Progenitor cell of endocrine pancreas (in vitro differentiated cells): ENCODE measurements at regions not wholly inside any gene's neighbourhood (a gene's known extent, or its start where the extent isn't known, plus 50 kb on each side); places are given as distances from the start of the nearest gene placed in this dataset.

ENCODE experiments used
- DNase-seq: peaks from one replicate; pipeline ENCODE4 v3.0.0; 2021; ENCODE audit warnings: low spot score; ENCODE audit not compliant: unreplicated experiment
- H3K27ac Mint-ChIP-seq: 2 replicates; pipeline ENCODE4 v1.8.0; 2021; ENCODE audit warnings: mild to moderate bottlenecking, moderate library complexity, mixed read lengths
- H3K27me3 Mint-ChIP-seq: 2 replicates; pipeline ENCODE4 v1.8.0; 2021; ENCODE audit warnings: mixed read lengths
- H3K36me3 Mint-ChIP-seq: 2 replicates; pipeline ENCODE4 v1.8.0; 2022; ENCODE audit warnings: mixed read lengths; ENCODE audit not compliant: insufficient read depth
- H3K4me1 Mint-ChIP-seq: 2 replicates; pipeline ENCODE4 v1.8.0; 2021; ENCODE audit warnings: low read depth, mixed read lengths
- H3K4me3 Mint-ChIP-seq: 2 replicates; pipeline ENCODE4 v1.8.0; 2021; ENCODE audit warnings: low read depth, mild to moderate bottlenecking, moderate library complexity, mixed read lengths
- H3K9me3 Mint-ChIP-seq: 2 replicates; pipeline ENCODE4 v1.8.0; 2021; ENCODE audit warnings: low read depth, mixed read lengths
- TF ChIP-seq, protein P1 (sequence below): fragments of 200-600 bp; sonication (generic); IDR thresholded peaks from one replicate; pipeline ENCODE4 v1.5.0; 2021; ENCODE audit warnings: antibody characterized with exemption, mild to moderate bottlenecking; ENCODE audit not compliant: unreplicated experiment

DNA sequence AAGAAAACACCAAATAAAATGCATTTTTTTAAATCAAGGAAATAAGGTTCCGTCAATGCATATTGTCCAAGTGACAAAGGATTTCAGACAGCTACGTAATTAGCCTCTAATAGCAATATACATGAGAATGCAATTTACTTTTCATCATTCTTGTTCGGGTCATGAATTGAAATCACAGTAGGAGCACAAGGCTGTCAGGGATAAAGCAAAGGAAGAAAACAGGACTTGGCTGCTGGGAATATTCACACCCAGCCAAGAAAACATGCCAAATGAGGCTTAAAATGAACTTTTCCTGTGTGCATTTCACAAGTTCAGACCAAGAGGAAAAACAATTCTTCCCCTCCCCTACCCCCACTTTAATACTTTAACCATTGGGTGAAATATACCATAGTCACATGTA is 188.6 kb downstream of the CWF19L2 start:
- no peaks in the 10 kb centered on the region for H3K4me1 Mint-ChIP-seq
- no peaks in the 10 kb centered on the region for H3K9me3 Mint-ChIP-seq
- H3K27ac Mint-ChIP-seq, result no peak overlapping the region
- no peak for DNase-seq
- no peak overlapping the region for H3K4me3 Mint-ChIP-seq
- H3K27me3 Mint-ChIP-seq, result no peaks in the 10 kb centered on the region
- TF ChIP-seq, protein P1, sequence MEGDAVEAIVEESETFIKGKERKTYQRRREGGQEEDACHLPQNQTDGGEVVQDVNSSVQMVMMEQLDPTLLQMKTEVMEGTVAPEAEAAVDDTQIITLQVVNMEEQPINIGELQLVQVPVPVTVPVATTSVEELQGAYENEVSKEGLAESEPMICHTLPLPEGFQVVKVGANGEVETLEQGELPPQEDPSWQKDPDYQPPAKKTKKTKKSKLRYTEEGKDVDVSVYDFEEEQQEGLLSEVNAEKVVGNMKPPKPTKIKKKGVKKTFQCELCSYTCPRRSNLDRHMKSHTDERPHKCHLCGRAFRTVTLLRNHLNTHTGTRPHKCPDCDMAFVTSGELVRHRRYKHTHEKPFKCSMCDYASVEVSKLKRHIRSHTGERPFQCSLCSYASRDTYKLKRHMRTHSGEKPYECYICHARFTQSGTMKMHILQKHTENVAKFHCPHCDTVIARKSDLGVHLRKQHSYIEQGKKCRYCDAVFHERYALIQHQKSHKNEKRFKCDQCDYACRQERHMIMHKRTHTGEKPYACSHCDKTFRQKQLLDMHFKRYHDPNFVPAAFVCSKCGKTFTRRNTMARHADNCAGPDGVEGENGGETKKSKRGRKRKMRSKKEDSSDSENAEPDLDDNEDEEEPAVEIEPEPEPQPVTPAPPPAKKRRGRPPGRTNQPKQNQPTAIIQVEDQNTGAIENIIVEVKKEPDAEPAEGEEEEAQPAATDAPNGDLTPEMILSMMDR, result no peak
- no peaks in the 10 kb centered on the region for H3K36me3 Mint-ChIP-seq

- no peaks in the 10 kb centered on the region for H3K36me3 Mint-ChIP-seq
- no peak for DNase-seq
- H3K27me3 Mint-ChIP-seq, result no peaks in the 10 kb centered on the region
- no peaks in the 10 kb centered on the region for H3K4me1 Mint-ChIP-seq
- TF ChIP-seq, protein P1, result no peak
- no peak overlapping the region for H3K27ac Mint-ChIP-seq
- no peaks in the 10 kb centered on the region for H3K9me3 Mint-ChIP-seq
- H3K4me3 Mint-ChIP-seq, result no peak overlapping the region
Observed at GRCh38 chr11:107266455-107266854, 191.2 kb downstream of the CWF19L2 start.

DNA sequence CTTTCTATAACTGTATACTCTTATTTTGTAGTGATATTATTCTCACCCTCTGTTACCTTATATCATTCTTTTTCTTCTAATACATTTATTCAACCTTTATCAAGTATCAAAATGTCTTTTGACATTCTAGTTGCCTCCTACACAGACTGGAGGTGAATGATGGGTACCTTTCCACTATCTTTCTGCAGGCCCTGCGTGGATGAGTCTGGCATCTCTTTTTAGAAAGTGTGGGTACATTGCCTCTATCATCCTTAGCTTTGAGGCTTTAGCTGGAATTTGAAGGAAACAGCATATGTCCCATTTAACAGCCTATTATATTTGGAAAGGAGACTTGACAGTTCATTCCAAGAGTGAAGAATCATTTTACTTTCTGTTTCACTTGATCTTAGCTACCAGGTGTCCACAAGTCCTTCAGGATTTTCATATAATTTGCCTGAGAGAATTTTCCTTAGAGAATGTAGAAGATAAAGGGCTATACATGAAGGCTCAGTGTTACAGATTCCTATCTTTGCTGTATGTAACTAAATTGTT is 192.0 kb downstream of the CWF19L2 start:
- Mint-ChIP-seq H3K4me1 (no peaks in the 10 kb centered on the region), H3K9me3 (no peaks in the 10 kb centered on the region), H3K36me3 (no peaks in the 10 kb centered on the region), H3K27ac (no peak overlapping the region), H3K27me3 (no peaks in the 10 kb centered on the region), H3K4me3 (no peak overlapping the region)
- no peak for DNase-seq
- TF ChIP-seq, protein P1, result no peak

- TF ChIP-seq, protein P1, result no peak
- Mint-ChIP-seq H3K4me1 (no peaks in the 10 kb centered on the region), H3K27me3 (no peaks in the 10 kb centered on the region), H3K36me3 (no peaks in the 10 kb centered on the region), H3K4me3 (no peak overlapping the region), H3K9me3 (no peaks in the 10 kb centered on the region), H3K27ac (no peak overlapping the region)
- no peak for DNase-seq
Observed at GRCh38 chr11:107263844-107264563, 193.6 kb downstream of the CWF19L2 start.

DNA sequence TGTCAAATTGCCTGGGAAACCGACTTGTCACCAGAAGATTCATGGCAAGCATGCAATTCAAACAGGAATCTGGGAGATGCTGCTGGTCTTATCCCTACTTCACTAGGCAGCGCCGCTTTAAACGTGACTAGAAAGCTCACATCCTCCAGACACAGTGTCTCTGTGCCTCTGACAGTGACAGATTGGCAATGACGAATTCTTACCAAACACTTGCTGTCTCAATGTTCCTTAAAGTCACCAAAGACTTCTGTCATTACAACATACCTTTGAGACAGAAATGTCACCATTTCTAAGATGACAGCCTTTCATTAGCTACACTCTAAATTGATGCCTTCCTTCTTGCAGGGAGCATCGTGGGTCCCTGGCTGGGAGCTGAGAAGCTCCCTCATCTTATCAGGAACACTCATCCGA is 197.8 kb downstream of the CWF19L2 start:
- TF ChIP-seq, protein P1, result no peak
- H3K4me3 Mint-ChIP-seq, result no peak overlapping the region
- no peaks in the 10 kb centered on the region for H3K4me1 Mint-ChIP-seq
- no peaks in the 10 kb centered on the region for H3K27me3 Mint-ChIP-seq
- H3K36me3 Mint-ChIP-seq, result no peaks in the 10 kb centered on the region
- no peak overlapping the region for H3K27ac Mint-ChIP-seq
- DNase-seq, result no peak
- H3K9me3 Mint-ChIP-seq, result peaks cover under 1% of the 10 kb centered on the region
